KMS-11 (cell line): ENCODE measurements at regions not wholly inside any gene's neighbourhood (a gene's known extent, or its start where the extent isn't known, plus 50 kb on each side); places are given as distances from the start of the nearest gene placed in this dataset.

Source experiments
- H2AFZ ChIP-seq: fragments of 200-600 bp; sonication (generic); 2 replicates; pipeline ENCODE4 v1.6.1; 2016; ENCODE audit warnings: antibody characterized with exemption, mixed run types, low read depth
- H3K27ac ChIP-seq: fragments of 200-600 bp; sonication (generic); 2 replicates; pipeline ENCODE4 v1.6.1; 2016; ENCODE audit warnings: mild to moderate bottlenecking, mixed run types
- H3K27me3 ChIP-seq: fragments of 200-600 bp; sonication (generic); 2 replicates; pipeline ENCODE4 v1.6.1; 2017; ENCODE audit warnings: mild to moderate bottlenecking, low read depth, mixed run types, moderate library complexity; ENCODE audit not compliant: insufficient read depth
- H3K36me3 ChIP-seq: fragments of 200-600 bp; sonication (generic); 2 replicates; pipeline ENCODE4 v1.6.1; 2017; ENCODE audit warnings: mild to moderate bottlenecking, mixed run types; ENCODE audit not compliant: insufficient read depth
- H3K4me1 ChIP-seq: fragments of 200-600 bp; sonication (generic); 2 replicates; pipeline ENCODE4 v1.6.1; 2016; ENCODE audit warnings: mild to moderate bottlenecking, low read depth, mixed run types; ENCODE audit not compliant: poor library complexity, severe bottlenecking
- H3K4me2 ChIP-seq: fragments of 200-600 bp; sonication (generic); 2 replicates; pipeline ENCODE4 v1.7.0; 2016; ENCODE audit warnings: mild to moderate bottlenecking, mixed run types
- H3K4me3 ChIP-seq: fragments of 200-600 bp; sonication (generic); IDR thresholded peaks from 2 replicates; pipeline ENCODE4 v1.6.1; 2017; ENCODE audit warnings: low read depth, low read length, mixed read lengths; ENCODE audit not compliant: insufficient read depth
- H3K79me2 ChIP-seq: fragments of 200-600 bp; sonication (generic); 2 replicates; pipeline ENCODE4 v1.6.1; 2016; ENCODE audit warnings: low read depth, mixed run types; ENCODE audit not compliant: insufficient read depth
- H3K9ac ChIP-seq: fragments of 200-600 bp; sonication (generic); 2 replicates; pipeline ENCODE4 v1.6.1; 2016; ENCODE audit warnings: mild to moderate bottlenecking, mixed run types
- H4K20me1 ChIP-seq: fragments of 200-600 bp; sonication (generic); 2 replicates; pipeline ENCODE4 v1.6.1; 2016; ENCODE audit warnings: mild to moderate bottlenecking, mixed run types; ENCODE audit not compliant: insufficient read depth
- TF ChIP-seq, protein P1 (sequence below): fragments of 200-600 bp; sonication (generic); conservative IDR thresholded peaks from 2 replicates; pipeline ENCODE4 v1.6.1; 2017; ENCODE audit warnings: low read depth, mild to moderate bottlenecking, antibody characterized with exemption, low read length, moderate library complexity, mixed read lengths

GRCh38 chr15:62760538-62760937, 282.0 kb upstream of the TPM1 start:
- H2AFZ ChIP-seq, result no peak overlapping the region
- H3K79me2 ChIP-seq, result no peaks in the 10 kb centered on the region
- TF ChIP-seq, protein P1, sequence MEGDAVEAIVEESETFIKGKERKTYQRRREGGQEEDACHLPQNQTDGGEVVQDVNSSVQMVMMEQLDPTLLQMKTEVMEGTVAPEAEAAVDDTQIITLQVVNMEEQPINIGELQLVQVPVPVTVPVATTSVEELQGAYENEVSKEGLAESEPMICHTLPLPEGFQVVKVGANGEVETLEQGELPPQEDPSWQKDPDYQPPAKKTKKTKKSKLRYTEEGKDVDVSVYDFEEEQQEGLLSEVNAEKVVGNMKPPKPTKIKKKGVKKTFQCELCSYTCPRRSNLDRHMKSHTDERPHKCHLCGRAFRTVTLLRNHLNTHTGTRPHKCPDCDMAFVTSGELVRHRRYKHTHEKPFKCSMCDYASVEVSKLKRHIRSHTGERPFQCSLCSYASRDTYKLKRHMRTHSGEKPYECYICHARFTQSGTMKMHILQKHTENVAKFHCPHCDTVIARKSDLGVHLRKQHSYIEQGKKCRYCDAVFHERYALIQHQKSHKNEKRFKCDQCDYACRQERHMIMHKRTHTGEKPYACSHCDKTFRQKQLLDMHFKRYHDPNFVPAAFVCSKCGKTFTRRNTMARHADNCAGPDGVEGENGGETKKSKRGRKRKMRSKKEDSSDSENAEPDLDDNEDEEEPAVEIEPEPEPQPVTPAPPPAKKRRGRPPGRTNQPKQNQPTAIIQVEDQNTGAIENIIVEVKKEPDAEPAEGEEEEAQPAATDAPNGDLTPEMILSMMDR, result no peak

DNA sequence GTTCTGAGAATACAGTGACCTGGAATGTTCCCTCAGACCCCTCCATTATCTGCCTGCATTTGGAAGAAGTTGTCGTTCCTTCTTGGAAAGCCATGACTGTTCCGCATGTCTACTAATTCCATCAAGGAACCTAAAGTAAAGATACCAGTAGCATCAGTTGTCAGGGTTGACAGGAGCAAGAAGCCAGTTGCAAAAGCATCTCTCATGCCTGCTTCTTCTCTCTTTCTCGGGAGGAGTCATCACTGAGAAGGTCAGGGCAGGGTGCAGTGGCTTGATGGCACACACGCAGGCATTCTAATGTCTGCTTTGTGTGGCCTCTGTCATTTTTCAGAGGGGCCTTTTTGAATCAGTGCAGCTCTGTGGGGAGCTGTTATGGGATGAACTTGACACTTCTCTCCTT, 276.6 kb upstream of the TPM1 start:
- H3K79me2 ChIP-seq, result no peaks in the 10 kb centered on the region
- H3K9ac ChIP-seq, result no peak overlapping the region
- H3K27me3 ChIP-seq, result no peaks in the 10 kb centered on the region
- H3K4me2 ChIP-seq, result no peak overlapping the region
- H3K4me3 ChIP-seq, result no peak overlapping the region
- no peaks in the 10 kb centered on the region for H3K4me1 ChIP-seq
- H3K27ac ChIP-seq, result no peak overlapping the region
- H2AFZ ChIP-seq, result no peak overlapping the region
- no peaks in the 10 kb centered on the region for H3K36me3 ChIP-seq
- TF ChIP-seq, protein P1, result no peak
- no peaks in the 10 kb centered on the region for H4K20me1 ChIP-seq

More at GRCh38 chr15:62760538-62760937, 282.0 kb upstream of the TPM1 start:
- H3K36me3 ChIP-seq, result no peaks in the 10 kb centered on the region
- H3K4me1 ChIP-seq, result no peaks in the 10 kb centered on the region
- H3K27me3 ChIP-seq, result no peaks in the 10 kb centered on the region
- no peak overlapping the region for H3K9ac ChIP-seq
- no peak overlapping the region for H3K27ac ChIP-seq
- no peaks in the 10 kb centered on the region for H4K20me1 ChIP-seq
- no peak overlapping the region for H3K4me2 ChIP-seq
- no peak overlapping the region for H3K4me3 ChIP-seq

GRCh38 chr15:62766599-62766998, 275.9 kb upstream of the TPM1 start:
- TF ChIP-seq, protein P1, result no peak
- H3K4me2 ChIP-seq, result no peak overlapping the region
- H3K4me3 ChIP-seq, result no peak overlapping the region
- no peak overlapping the region for H3K27ac ChIP-seq
- no peaks in the 10 kb centered on the region for H3K79me2 ChIP-seq
- no peaks in the 10 kb centered on the region for H3K4me1 ChIP-seq
- no peaks in the 10 kb centered on the region for H3K27me3 ChIP-seq
- H2AFZ ChIP-seq, result no peak overlapping the region
- H4K20me1 ChIP-seq, result no peaks in the 10 kb centered on the region
- H3K36me3 ChIP-seq, result no peaks in the 10 kb centered on the region
- H3K9ac ChIP-seq, result no peak overlapping the region

DNA sequence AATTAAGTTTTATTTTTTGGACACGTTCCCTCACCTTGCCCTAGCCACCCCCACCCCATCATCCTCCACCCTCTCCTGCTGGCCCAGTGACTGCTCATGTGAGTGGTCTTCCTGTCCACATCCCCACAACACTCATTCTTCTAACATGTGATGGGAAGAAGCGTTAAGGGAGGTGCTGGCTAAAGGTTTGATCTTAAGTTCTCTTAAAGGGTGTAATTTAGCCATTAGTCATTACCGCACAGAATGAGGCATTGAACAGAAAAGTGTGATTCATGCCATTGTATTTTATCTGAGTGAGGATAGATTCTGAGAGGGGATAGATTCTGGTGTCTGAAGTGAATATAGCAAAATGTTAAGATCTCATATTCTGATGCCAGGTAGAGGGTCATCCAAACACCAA, 272.9 kb upstream of the TPM1 start:
- Histone ChIP-seq H3K4me2 (no peak overlapping the region), H3K79me2 (no peaks in the 10 kb centered on the region), H2AFZ (no peak overlapping the region), H3K9ac (no peak overlapping the region), H3K27me3 (no peaks in the 10 kb centered on the region), H4K20me1 (no peaks in the 10 kb centered on the region), H3K4me3 (no peak overlapping the region), H3K27ac (no peak overlapping the region), H3K36me3 (no peaks in the 10 kb centered on the region), H3K4me1 (no peaks in the 10 kb centered on the region)
- TF ChIP-seq, protein P1, result no peak
